Esophagus muscularis mucosa (tissue), 3 donors: ENCODE measurements at regions not wholly inside any gene's neighbourhood (a gene's known extent, or its start where the extent isn't known, plus 50 kb on each side); places are given as distances from the start of the nearest gene placed in this dataset.

Experiments
- CTCF ChIP-seq, 3 experiments: fragments of 200-600 bp in 2 of 3; fragments of 450-650 bp in 1 of 3; sonication (generic) in 2 of 3; IDR thresholded peaks; one replicate each; pipeline ENCODE4 v1.5.1; 2017 to 2019; ENCODE audit warnings: antibody characterized with exemption in 3 of 3, mild to moderate bottlenecking in 2 of 3, moderate library complexity in 1 of 3
- POLR2A ChIP-seq: fragments of 450-650 bp; IDR thresholded peaks from one replicate; pipeline ENCODE4 v1.6.1; 2017; ENCODE audit warnings: antibody characterized with exemption, moderate library complexity, mild to moderate bottlenecking, low read depth
- POLR2AphosphoS5 ChIP-seq, 2 donors: sonication (generic); formaldehyde crosslinking; IDR thresholded peaks; one replicate each; pipeline ENCODE4 v1.6.1; 2017; ENCODE audit warnings: antibody characterized with exemption in 2 of 2

DNA sequence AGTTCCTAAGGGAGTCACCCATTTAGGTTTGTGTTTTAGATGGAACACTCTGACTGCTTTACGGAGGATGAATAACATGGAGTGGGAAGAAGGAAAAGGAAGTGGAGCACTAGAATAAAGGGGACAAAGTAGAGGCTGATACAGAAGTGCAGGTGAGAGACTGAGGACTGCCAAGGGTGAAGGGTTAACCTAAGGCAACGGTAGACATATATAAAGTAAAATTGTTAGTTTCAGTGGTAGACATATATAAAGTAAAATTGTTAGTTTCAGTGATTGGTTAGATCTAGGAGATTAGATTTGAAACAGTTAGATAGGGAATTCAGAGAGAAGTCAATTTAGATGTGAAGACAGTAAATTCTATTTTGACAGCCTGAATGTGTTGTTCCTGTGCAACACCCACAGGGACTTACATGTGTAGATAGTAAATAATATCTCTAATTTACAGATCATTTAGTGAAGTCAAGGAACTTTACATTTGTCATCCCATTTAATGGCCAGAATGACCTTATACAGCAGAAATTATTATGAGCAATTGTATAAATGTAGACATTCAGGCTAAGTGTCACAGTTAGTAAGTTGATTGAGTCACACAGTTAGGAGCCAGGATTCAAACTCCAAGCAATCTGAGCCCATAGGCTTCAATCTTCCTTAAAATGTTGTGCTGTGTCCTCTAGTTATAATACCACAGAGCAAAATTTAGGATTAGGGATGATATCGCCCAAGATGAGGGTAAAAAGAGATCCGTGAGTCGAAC lies 270.8 kb upstream of the UBE2E3 start:
- TF ChIP-seq POLR2A = no peak
- no peak for TF ChIP-seq CTCF (IDR thresholded peaks at IDR 0.05)
- TF ChIP-seq POLR2AphosphoS5 (IDR thresholded peaks at IDR 0.05) = no peak
